Keratinocyte (primary cell): ENCODE measurements at regions not wholly inside any gene's neighbourhood (a gene's known extent, or its start where the extent isn't known, plus 50 kb on each side); places are given as distances from the start of the nearest gene placed in this dataset.

Experiments used
- EZH2 ChIP-seq: IDR thresholded peaks from one replicate; pipeline ENCODE4 v1.6.1; 2012; ENCODE audit warnings: inconsistent platforms, mild to moderate bottlenecking, low read length, moderate library complexity
- TF ChIP-seq, protein P1 (sequence below), 3 experiments: IDR thresholded peaks in 1 of 3; conservative IDR thresholded peaks in 1 of 3; optimal IDR thresholded peaks in 1 of 3; 2 replicates in 2 of 3; 3 replicates in 1 of 3; pipeline versions ENCODE3 to v1.5.1; 2011; ENCODE audit warnings: low read length in 3 of 3, mild to moderate bottlenecking in 3 of 3, moderate library complexity in 2 of 3, control low read depth in 1 of 3, inconsistent platforms in 1 of 3; ENCODE audit not compliant: insufficient read depth in 2 of 3; ENCODE audit errors: extremely low read depth in 1 of 3

DNA sequence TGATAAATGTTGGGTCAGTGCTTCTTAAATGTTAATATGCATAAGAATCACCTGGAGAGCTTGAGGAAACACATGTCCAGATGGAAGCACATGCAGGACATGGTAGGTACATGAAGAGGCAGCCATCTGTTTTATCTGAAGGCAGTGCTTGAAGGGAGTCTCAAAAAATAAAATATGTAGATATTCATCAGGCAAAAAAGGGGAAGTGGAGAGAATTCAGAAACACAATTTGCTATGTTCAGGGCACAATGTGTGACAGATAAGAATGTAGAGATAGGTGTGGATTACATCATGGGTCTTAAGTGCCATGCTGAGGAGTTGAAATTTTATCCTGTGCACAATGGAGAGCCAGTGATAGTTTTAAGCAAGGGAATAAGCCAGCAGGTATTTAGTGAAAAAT, 59.6 kb upstream of the CASK start:
- no peak for TF ChIP-seq EZH2
- TF ChIP-seq, protein P1, sequence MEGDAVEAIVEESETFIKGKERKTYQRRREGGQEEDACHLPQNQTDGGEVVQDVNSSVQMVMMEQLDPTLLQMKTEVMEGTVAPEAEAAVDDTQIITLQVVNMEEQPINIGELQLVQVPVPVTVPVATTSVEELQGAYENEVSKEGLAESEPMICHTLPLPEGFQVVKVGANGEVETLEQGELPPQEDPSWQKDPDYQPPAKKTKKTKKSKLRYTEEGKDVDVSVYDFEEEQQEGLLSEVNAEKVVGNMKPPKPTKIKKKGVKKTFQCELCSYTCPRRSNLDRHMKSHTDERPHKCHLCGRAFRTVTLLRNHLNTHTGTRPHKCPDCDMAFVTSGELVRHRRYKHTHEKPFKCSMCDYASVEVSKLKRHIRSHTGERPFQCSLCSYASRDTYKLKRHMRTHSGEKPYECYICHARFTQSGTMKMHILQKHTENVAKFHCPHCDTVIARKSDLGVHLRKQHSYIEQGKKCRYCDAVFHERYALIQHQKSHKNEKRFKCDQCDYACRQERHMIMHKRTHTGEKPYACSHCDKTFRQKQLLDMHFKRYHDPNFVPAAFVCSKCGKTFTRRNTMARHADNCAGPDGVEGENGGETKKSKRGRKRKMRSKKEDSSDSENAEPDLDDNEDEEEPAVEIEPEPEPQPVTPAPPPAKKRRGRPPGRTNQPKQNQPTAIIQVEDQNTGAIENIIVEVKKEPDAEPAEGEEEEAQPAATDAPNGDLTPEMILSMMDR (optimal IDR thresholded peaks at IDR 0.05 in 1 of 3, IDR thresholded peaks at IDR 0.05 in 1 of 3, conservative IDR thresholded peaks at IDR 0.05 in 1 of 3; ENCODE audit: extremely low read depth in 1 of 3, insufficient read depth in 2 of 3, low read length in 3 of 3) = no peak
